Coronary artery (tissue), 2 donors: ENCODE measurements at regions not wholly inside any gene's neighbourhood (a gene's known extent, or its start where the extent isn't known, plus 50 kb on each side); places are given as distances from the start of the nearest gene placed in this dataset.
"Not testable (repeated sequence)": the region's sequence is repeated elsewhere in the genome, so short reads cannot be mapped to it uniquely, and the experiment has no call there.

Experiments used
- DNase-seq: peaks from one replicate; pipeline ENCODE4 v3.0.0-alpha.2; 2017; ENCODE audit warnings: low spot score
- H3K27ac ChIP-seq, 2 donors: fragments of 200-600 bp; sonication (generic); one replicate each; pipeline ENCODE4 v1.5.1; 2016 to 2019
- H3K4me3 ChIP-seq: fragments of 200-600 bp; sonication (generic); 2 replicates; pipeline ENCODE4 v1.5.1; 2016; ENCODE audit warnings: mild to moderate bottlenecking, moderate library complexity
- TF ChIP-seq, protein P1 (sequence below): fragments of 200-600 bp; sonication (generic); IDR thresholded peaks from one replicate; pipeline ENCODE4 v1.5.1; 2019; ENCODE audit warnings: antibody characterized with exemption

DNA sequence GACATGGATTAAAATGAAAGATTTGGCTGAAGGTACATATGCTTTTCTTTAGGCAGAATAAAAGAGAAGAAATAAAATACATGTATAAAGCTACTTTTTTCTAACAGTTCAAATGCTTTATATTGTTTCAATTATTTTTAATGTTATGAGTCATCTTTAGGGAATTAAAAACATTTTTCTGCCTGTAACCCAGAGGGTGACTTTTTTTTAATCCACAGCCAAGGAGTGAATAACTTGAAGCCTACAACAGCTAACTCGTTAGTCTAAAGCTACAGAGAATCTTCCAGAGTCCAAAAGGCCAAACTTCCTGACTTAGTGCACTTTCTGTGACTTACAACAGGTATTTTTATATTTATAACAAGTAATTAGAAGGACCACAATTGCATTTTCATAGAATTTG lies 151.6 kb downstream of the SEC23A start:
- Histone ChIP-seq H3K27ac (no peak overlapping the region), H3K4me3 (no peak overlapping the region)
- TF ChIP-seq, protein P1, sequence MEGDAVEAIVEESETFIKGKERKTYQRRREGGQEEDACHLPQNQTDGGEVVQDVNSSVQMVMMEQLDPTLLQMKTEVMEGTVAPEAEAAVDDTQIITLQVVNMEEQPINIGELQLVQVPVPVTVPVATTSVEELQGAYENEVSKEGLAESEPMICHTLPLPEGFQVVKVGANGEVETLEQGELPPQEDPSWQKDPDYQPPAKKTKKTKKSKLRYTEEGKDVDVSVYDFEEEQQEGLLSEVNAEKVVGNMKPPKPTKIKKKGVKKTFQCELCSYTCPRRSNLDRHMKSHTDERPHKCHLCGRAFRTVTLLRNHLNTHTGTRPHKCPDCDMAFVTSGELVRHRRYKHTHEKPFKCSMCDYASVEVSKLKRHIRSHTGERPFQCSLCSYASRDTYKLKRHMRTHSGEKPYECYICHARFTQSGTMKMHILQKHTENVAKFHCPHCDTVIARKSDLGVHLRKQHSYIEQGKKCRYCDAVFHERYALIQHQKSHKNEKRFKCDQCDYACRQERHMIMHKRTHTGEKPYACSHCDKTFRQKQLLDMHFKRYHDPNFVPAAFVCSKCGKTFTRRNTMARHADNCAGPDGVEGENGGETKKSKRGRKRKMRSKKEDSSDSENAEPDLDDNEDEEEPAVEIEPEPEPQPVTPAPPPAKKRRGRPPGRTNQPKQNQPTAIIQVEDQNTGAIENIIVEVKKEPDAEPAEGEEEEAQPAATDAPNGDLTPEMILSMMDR, result no peak
- no peak for DNase-seq

DNA sequence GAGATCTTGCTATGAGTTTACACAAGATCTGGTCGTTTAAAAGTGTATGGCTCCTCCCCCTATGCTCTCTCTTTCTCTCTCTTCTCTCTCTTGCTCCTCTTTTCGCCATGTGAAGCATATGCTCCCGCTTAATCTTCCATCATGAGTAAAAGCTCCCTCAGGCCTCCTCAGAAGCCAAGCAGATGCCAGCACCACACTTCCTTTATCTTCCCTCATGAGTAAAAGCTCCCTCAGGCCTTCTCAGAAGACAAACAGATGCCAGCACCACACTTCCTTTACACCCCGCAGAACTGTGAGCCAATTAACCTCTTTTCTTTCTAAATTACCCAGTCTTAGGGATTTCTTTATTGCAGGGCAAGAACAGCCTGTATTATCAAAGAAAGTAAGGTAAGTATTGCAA lies 152.4 kb downstream of the SEC23A start:
- TF ChIP-seq, protein P1, result no peak
- Histone ChIP-seq H3K27ac (no peak overlapping the region), H3K4me3 (no peak overlapping the region)
- DNase-seq, result no peak

DNA sequence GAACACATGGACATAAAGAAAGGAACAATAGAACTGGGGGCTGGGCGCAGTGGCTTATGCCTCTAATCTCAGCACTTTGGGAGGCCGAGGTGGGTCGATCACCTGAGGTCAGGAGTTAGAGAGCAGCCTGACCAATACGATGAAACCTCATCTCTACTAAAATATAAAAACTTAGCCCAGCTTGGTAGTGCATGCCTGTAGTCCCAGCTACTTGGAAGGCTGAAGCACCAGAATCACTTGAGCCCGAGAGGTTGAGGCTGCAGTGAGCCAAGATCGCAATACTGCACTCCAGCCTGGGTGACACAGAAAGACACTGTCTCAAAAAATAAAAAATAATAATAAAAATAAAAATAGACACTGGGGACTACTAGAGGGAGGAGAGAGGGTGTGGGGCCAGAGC lies 154.5 kb downstream of the SEC23A start:
- H3K27ac ChIP-seq, result no peak overlapping the region
- TF ChIP-seq, protein P1, result no peak

DNA sequence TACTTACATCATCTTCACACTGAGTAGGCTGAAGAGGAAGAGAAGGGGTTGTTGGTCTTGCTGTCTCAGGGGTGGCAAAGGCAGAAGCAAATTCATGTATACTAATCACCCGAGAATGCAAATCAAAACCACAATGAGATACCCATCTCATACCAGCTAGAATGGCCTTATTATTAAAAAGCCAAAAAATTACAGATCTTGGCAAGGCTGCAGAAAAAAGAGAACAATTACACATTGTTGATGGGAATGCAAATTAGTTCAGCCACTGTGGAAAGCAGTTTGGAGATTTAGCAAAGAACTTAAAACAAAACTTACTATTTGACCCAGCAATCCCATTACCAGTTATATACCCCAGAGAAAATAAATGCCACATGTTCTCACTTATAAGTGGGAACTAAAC lies 154.9 kb downstream of the SEC23A start:
- no peak overlapping the region for H3K27ac ChIP-seq
- TF ChIP-seq, protein P1, result no peak
- DNase-seq, result no peak
- no peak overlapping the region for H3K4me3 ChIP-seq

More for the DNA sequence above, 154.5 kb downstream of the SEC23A start:
- DNase-seq, result no peak
- H3K4me3 ChIP-seq, result no peak overlapping the region

DNA sequence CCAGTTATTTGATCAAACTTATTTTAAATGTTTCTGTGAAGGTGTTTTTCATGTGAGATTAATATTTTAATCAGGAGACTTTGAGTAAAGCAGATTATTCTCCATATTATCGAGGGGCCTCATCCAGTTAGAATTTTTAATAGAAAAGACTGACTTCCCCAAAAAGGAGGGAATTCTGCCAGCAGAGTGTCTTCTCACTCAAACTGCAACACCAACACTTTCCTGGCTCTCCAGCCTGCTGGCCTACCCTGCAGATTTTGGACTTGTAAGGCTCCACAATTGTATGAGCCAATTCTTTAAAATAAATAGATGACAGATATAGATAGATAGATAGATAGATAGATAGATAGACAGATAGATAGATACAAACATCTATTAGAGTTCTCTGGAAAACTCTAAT lies 155.7 kb downstream of the SEC23A start:
- no peak for DNase-seq
- Histone ChIP-seq H3K4me3 (no peak overlapping the region), H3K27ac (no peak overlapping the region)
- TF ChIP-seq, protein P1, result no peak

DNA sequence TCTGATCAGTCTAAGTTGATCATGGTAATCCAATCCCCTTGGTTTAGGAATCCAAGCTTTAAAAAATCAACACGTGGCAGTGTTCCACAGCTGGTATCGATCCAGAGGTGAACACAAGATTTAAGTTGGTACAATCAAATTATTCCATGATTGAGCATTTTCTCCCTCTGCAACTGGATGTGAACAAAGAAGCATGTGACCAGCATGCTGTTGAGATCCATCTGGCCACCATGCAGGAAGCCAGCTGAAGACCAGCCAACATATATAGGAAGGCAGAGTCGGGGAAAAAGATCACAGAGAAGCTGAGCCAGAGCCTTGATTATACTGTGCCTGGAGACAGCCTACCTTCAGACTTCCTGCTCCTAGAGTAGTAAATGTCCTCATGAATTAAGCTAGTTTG lies 158.3 kb downstream of the SEC23A start:
- H3K4me3 ChIP-seq, result no peak overlapping the region
- TF ChIP-seq, protein P1, result no peak
- H3K27ac ChIP-seq, result no peak overlapping the region
- no peak for DNase-seq

DNA sequence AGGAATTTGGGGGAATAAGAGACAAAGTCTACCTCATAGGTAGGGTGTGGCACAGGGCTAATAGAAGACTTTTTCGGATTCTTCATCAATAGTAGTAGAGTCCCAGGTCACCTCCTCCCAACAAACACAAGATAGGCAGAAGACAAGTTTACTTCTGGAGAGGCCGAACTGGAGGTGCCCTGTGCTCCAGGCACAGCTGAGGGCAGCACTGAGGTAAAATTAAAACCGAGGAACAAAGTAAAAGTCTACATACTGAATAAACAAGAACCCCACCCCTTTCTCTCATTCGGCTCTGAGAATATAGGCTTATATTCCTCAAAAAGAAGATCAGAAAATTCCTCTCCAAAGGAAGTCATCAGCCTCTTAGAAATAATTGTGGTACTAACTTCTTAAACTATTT lies 161.5 kb downstream of the SEC23A start:
- no peak for DNase-seq
- TF ChIP-seq, protein P1, result no peak
- Histone ChIP-seq H3K27ac (no peak overlapping the region), H3K4me3 (no peak overlapping the region)

DNA sequence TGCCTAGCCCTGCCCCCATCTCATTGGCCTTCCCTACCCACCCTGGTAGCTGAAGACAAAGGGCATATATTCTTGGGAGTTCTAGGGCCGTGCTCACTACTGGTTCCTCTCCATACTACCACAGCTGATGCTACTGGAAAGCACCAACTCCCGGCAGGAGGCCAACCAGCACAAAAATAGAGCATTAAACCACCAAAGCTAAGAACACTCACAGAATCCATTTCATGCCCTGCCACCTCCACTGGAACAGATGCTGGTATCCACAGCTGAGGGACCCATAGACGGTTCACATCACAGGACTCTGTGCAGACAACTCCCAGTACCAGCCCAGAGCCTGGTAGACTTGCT lies 170.4 kb downstream of the SEC23A start:
- not testable (repeated sequence) for DNase-seq, H3K4me3 ChIP-seq, H3K27ac ChIP-seq
